NCI-H146 treated with DMSO at 0.1 percent for 48 hours (cell line): ENCODE measurements at regions not wholly inside any gene's neighbourhood (a gene's known extent, or its start where the extent isn't known, plus 50 kb on each side); places are given as distances from the start of the nearest gene placed in this dataset.

Experiments
- DNase-seq: peaks from one replicate; lab custom pipeline; 2025; ENCODE audit not compliant: unreplicated experiment; lab: John Stamatoyannopoulos, UW

DNA sequence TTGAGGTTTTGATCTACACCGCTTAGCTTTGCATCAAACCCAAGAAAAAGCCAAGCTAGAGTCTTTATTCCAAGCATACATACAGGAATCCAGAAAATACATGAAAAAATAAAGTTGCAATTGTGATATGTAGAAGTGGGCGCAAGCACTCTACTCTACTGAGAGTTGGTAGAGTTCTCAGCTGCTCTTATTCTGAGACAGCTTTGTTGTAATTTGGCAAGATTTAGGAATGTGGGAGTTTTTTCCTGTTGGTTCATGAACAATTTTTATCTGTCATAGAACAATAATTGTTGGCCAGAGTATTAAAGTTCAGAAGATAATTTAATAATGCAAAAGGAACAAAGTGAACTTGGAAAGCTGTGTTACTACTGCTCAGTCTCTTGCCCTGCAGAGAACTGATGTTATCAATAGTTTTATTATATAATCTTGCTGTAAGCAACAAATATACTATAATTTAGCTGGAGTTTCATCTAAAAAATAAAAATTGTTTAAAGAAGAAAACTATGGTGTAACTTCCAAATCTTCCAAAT, 302.0 kb upstream of the RND3 start:
- no peak for DNase-seq

DNA sequence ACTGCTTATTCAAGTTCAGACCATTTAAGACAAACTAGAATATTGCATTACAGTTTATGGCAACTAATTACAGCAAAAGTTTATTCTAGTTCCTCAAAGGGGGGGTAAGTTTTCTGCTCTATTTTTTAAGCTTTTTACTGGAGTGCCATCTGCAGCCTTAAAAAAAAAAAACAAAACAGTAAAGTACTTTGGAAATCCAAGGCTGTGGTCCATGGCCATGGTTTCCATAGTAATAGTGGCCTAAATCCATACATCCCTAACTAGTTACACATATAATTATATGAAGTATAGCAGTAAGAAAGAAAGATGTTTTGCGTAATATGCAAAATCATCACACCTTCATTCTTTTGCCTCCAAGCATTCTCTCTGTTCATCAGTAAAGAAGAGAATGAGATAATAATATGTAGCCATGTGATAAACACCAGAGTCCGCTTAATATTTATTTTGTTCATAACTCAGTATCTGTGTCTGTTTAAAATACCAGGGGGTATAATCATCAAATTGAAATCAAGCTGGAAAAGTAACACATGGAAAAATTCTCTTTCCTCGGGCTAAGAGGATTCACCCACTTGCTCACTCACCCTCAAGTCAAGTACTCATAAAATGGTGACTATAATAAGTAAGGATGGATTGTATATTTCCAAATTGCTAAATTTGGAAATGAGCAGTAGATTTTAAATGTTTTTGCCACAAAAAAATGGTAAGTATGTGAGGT, 301.1 kb upstream of the RND3 start:
- no peak for DNase-seq

DNA sequence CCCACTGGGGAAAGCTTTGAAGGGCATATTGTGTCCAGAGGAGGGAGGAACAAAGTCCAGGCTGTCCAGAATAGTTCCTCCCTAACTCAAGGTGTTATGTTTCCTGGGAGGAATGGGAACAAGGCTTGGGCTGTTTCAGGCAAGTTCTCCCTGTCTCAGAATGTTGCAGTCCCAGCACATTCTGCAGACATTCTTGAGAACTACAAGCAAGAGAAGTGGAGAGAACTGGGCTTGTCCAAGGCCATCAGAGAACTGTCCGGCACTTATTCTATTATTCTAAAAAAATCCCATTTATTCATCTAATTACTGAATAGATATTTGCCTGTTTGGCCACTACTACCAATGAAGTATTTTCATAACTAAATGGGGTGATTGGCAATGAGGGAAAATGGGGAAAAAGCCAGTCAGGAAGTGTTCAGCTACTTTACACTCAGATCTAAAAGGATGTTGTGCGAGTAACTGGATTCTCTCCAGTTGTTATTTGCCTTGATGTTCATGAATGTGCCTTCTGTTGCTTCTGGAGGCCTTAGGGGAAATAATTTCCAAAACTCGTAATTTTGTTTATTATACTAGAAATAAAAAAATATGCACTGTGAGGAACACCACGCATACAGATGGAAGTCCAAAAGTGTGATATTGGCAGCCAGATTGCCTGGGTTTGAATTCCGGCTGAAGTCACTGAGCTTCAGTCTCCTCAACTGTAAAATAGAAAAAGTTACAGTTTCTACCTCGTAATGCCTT, 300.1 kb upstream of the RND3 start:
- DNase-seq, result no peak

DNA sequence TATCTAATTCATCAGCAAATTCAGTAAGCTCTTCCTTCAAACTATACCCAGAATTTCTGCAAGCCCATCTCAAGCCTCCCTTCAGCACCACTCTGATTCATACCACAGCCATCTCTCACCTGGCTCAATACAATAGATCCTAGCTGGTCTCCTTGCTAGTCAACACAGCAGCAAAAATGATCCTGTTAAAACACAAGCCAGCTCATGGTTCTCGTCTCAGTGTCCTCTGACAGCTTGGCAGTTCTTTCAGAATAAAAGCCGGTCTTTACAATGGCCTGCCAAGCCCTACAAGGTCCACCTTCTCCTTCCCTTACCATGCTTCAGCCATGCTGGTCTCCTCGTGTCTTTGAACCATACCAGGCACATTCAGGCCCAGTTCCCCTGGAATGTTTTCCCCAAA, 296.9 kb upstream of the RND3 start:
- DNase-seq, result no peak

DNA sequence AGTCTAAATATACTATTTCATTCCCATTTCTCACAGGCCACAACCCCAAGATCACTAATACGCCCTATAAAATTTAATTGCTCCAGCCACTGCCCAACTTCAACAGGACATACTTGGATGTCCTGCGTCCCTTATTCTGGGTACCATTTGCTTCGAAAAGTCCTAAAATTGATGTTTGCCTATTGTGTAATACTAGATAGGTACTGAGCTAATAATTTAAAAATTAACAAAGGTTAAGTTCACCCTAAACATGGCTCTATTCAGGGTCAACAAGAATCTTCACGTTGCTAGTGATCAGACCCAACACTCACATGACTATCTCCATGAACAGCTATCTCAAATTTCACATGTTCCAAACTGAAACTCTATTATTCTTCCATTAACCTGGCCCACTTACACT, 296.4 kb upstream of the RND3 start:
- DNase-seq, result no peak

DNA sequence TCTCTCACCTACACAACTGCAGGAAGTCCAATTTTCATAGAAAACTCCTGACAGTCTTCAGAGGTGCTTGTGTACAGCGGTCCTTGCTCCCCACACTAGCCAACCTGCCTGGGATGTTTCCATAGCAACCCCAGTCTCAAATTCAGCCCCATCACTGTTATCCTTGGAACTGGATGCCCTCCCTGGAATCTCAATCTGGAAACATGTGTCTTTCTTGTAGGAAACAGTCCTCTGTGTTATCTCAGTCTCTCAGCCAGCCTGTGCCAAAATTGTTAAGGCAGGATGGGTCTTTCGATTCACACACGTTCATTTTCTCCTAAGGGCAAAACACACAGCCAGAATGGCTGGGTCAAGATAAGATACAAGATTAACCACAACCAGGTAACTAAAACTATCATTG, 295.5 kb upstream of the RND3 start:
- no peak for DNase-seq

DNA sequence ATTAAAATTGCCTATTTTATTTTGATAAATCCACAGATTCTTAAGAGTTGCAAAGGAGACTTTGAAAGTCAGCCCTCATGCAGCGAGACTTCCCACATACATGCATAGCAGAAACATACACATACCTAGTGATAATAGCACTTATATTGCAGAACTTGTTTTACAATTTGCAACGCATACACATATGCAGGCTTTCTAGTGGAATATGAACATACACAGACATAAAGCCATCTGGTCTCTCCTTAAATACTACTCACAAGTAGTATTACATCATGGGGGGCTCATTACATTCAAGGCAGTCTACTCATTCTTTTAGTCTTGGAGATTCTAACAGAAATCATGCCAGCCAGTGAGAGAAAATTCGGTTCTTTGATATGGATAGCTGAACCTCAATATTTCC, 295.1 kb upstream of the RND3 start:
- DNase-seq, result no peak

DNA sequence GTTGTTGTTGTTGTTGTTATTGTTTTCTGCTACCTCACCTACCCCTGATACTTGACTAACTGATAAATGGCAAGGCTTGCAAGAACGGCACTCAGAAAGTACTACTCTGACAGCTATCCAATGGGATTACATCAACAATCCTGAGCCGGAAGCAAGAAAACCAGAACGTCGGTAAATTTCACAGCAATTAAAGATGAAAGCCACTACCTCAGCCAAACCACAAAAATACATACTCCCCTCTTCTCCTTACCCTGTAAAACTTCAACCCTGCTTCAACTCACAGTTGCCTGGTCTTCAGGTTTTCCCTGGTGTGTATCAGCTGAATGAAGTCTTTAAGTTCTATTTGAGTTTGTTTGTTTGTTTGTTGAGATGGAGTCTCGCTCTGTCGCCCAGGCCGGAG, 293.7 kb upstream of the RND3 start:
- DNase-seq, result no peak

DNA sequence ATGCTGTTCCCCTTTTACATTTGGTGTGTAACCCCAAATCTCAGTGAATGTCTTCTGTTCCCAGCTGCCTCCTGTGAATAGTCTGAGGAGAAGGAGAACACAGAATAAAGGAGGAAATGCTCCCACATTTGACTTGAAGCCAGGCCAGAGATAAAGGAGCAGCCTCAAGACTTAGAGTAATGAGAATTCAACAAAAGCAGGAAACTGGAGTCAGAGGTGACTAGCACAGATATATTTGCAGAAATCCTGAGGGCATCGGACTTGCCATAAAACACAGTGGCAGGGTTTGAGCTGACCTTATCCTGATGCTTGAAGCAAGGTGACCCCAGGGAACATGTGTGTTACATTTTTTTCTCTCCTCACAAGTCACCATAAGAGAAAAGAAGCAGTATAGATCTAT, 291.4 kb upstream of the RND3 start:
- no peak for DNase-seq

DNA sequence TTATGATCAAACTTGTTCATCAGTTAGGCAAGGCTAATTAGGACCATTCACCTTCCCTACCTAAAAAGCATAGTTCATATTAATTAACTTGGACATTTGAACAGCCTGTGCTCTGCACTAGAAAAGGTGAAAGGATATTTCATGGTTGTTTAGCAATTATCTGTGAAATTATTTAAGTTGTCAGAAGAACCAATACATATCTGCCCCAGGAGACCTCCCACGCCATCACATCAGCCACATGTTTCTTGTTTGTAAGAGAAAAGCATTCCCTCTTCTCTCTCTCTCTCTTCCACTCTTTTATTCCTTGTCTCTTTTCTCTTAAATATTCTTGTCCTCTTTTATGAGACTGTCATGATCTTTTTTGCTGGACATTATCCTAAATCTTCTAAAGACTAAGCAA, 282.0 kb upstream of the RND3 start:
- no peak for DNase-seq

DNA sequence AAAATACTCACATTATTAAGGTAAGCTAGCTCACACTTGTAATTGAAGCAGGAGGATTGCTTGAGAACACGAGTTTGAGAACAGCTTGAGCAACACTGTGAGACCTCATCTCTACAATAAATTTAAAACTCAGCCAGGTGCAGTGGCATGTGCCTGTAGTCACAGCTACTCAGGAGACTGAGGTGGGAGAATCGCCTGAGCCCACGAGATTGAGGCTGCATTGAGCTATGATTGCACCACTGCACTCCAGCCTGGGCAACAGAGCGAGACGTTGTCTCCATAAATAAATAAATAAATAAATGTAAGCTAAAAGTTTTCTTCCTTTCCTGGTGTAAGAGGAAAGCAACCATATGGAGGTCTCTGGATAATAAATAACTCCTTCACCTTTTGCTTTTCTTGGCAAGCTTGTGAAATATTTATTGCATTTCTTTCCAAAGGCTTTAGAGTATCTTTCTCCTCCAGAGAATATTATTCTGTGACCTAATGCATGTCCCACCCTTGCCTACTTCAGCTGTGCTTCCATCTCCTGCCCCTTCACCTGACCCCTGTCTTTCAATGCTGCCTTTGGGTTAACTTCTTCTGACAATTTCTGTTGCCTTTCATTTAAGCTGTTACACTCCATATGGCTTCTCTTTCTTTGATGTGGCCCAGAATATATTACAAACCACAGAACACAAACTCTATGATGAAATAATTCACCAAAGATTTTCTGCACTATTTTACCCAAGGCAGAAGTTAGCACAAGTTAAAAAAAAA, 280.7 kb upstream of the RND3 start:
- DNase-seq, result no peak

DNA sequence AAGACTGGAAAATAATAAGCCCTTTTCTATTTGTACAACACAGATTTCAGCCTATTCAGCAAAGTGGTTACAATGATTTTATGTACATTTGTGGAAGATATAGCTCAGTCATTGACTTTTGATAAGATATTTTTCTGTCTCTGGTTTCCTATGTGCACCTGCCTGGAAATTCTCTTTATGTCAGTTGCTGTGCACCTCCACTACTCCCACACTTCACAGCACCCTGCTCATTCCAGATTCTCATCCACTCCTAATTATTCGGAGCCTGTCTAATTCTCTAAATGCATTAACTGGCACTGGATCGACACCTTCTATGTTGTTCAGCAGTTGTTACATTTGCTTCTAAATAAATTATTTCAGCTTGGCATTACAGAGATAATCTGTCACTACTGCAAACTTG, 275.1 kb upstream of the RND3 start:
- DNase-seq, result no peak

DNA sequence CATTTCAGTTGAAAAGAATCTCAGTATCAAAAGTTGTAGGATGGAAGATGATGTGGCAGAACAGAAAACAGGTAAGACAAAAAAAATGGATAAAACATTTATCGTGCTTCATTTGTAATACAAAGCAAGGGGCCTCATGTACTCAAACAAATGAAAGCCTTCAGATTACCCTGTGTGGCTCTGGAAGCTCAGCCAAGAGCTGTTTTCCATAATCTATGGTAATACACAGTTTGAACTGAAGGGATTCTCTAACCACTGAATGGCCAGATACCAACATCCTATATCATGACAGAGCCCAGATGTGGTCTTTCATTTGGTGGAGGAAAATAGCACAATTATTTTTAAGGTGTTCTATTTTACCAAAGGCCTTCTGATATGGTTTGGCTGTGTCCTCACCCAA, 272.1 kb upstream of the RND3 start:
- DNase-seq, result no peak

DNA sequence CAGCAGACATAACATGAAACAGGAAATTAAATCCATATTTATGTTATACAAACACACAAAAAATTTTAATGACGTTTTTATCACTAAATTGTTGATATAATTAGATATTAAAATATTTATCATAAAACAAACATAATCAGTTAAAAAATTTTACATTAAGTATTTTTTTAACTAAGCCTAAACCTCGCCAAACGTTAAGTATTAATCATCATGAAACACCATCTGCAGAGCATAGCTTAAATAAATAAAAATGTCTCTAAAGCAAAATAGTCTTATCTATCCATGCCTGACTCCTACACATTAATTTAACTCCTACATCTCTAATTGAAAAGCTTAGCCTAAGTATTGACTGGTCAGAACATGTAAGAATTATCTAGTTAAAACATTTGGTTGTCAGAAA, 271.6 kb upstream of the RND3 start:
- no peak for DNase-seq

DNA sequence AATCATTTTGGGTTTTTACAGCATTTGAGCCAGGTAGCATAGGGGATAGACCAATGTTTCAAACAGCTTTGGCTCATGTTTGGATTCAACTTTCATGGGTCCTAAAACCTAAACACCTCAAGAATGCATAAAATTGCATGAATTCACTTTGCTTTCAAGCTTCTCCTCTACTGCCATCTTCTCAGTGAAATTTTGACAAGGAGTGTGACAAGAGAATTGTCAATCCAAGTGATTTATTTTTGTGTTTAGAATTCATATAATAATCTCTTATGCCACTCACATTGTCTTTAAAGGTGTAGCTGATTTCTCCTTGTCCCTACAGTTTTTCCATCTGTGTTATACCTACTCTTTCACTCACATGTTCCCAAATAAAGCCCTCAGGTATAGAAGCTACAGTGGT, 264.8 kb upstream of the RND3 start:
- DNase-seq, result no peak

DNA sequence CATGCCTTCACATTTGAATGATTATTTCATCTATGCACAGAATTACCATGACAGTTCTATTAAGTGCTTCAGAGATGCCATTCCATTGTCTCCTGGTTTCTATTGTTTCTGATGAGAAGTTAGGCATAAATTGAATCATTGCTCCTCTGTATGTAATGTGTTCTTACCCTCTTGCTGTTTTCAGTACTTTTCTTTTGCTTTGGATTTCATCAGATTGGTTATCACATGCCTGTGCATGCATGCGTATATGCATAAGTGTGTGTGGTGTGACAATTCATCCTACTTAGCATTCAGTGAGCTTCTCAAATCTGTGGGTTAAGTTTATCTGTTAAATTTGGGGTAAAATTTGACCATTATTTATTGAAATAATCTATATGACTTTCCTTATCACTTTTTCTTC, 263.3 kb upstream of the RND3 start:
- DNase-seq, result no peak

DNA sequence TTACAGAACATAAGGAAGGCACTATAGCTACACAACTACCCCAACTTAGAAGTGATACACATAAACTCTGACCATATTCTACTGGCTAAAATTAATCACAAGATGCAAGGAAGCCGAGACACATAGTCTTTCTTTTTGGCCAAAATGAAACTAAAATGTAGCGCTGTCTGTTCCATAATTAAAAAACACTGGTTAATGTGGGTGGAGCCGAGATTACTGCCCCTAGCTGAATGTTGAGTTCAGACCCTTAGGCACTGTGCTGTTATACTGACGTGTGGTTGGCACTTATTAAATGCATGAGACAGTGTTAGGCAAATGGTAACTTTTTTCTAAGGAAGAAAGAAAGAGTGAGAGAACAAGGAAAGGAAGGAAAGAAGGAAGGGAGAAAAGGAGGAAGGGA, 254.6 kb upstream of the RND3 start:
- no peak for DNase-seq

DNA sequence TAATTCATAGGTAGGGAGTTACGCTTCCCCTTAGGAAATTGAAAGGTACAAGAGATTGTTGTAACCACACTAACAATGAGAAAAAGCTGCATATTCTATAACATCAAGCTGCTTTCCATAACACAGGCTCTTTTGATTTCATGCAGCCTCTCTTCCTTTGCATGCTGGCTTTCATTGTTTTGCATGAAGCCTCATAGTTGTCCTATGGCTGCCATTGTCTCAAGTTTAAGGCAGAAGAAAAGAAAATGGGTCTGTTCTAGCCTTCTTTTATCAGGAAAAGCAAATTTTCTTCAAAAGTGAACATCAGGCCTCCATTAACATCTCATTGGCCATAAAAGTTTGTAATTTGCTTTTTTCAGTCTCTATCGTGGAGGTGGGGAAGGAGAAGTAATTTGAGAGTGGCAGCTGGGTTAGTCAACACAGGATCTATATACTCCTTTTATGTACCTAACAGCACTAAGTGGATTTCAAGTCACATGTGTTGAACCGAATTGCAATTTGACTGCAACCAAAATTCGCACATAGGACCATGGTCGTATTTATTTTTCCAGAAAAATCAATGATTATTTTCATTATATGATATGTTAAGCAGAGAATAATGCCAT, 248.5 kb upstream of the RND3 start:
- DNase-seq, result no peak

DNA sequence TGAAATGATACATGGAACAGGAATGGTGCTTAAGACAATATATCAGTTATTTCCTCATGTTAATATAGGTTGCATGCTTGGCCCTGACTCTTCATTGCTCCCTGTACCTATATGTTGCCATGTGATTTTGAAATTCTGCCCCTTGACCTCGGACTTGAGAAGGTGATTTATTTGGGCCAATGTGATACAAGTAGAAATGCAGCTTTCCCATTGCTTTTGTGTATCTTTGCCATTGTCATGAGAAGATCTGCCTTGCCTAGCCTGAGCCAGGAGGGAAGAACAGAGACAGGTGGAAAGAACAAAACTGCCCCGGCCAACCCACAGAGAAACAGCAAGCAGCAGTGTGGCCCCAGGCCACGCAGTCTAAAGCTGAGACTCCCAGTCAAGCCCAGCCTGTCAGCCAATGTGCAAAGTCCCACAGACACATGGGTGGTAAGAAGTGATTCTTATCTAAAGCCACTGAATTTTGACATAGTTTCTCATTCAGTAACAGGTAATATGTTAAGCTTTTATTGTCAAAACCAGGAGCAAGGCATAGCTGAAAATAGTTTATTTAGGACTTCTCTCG, 245.7 kb upstream of the RND3 start:
- DNase-seq, result no peak

DNA sequence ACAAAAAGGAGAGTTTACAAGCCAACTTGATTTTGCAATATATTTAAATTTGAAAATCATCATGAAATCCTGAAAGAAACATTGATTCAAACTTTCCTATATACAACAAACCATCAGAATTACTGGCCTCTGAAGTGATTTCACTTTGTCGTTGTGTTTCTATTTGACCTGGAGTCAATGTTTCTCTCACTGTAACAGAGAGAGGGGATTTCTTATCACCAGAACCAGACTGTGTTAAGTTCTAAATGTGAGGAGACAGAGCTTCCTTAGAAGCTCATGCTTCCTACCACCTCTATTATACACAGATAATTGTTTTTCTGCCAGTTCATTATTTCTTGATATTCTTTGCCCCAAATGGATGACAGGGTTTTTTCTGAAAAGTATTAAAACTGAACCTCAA, 245.0 kb upstream of the RND3 start:
- no peak for DNase-seq

DNA sequence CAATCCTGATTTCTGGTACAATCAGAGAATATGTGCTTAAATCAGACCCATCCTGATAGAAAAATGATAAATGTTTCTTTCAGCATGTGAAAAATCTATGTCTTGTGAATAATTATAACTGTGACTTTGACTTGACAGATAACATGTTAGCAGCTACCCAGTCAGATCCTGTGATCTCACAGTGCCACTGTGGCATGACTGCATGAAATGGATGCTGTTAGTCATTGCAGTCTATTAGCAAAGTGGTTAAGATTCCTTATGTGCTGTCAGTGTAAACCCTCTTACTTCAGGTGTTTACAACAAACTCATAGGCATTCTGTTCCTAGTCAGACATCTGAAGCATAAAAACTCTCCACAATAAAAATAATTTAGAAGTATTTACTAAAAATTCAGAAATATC, 244.6 kb upstream of the RND3 start:
- DNase-seq, result no peak
